SK-N-SH (cell line): ENCODE measurements at regions not wholly inside any gene's neighbourhood (a gene's known extent, or its start where the extent isn't known, plus 50 kb on each side); places are given as distances from the start of the nearest gene placed in this dataset.

Experiments
- CTCF ChIA-PET: fragments of 300-600, 350-600 bp; formaldehyde crosslinking; extraction: SDS; loops from one replicate; lab custom pipeline; 2021; lab: Yijun Ruan, JAX
- POLR2A ChIA-PET: fragments of 350-600 bp; sonication (Branson Sonifier 250); formaldehyde crosslinking; extraction: SDS; loops from one replicate; lab custom pipeline; 2020; ENCODE audit warnings: antibody characterized with exemption, inconsistent platforms; lab: Yijun Ruan, JAX
- DNase-seq: peaks from one replicate; pipeline ENCODE4 v3.0.0; 2012
- H2AFZ ChIP-seq: fragments of 200-600 bp; sonication (generic); 2 replicates; pipeline ENCODE4 v1.8.1; 2016; ENCODE audit warnings: antibody characterized with exemption, mild to moderate bottlenecking, low read depth
- H3F3A ChIP-seq: fragments of 200-600 bp; sonication (generic); replicated peaks from 2 replicates; pipeline ENCODE3; 2016; ENCODE audit warnings: antibody characterized with exemption, mild to moderate bottlenecking; ENCODE audit not compliant: insufficient read depth
- H3K27ac ChIP-seq, 2 experiments: fragments of 200-500 bp in 1 of 2; fragments of 200-600 bp in 1 of 2; sonication (Bioruptor generic) in 1 of 2; sonication (generic), shearing (Covaris generic) in 1 of 2; 2 replicates each; pipeline versions ENCODE4 v1.5.1 to v1.6.1; 2014 to 2016; ENCODE audit warnings: low read depth in 2 of 2, inconsistent platforms in 1 of 2, low read length in 1 of 2, mild to moderate bottlenecking in 1 of 2, mixed read lengths in 1 of 2
- H3K27me3 ChIP-seq: fragments of 200-600 bp; sonication (generic), shearing (Covaris generic); 2 replicates; pipeline ENCODE4 v1.6.1; 2016; ENCODE audit warnings: mixed run types; ENCODE audit not compliant: insufficient read depth
- H3K36me3 ChIP-seq, 2 experiments: fragments of 200-500 bp in 1 of 2; fragments of 200-600 bp in 1 of 2; sonication (Bioruptor generic) in 1 of 2; sonication (generic) in 1 of 2; replicated peaks in 1 of 2; 2 replicates each; pipeline versions ENCODE3 to v1.5.1; 2014 to 2016; ENCODE audit warnings: low read length in 1 of 2, mild to moderate bottlenecking in 1 of 2; ENCODE audit not compliant: insufficient read depth in 2 of 2, control insufficient read depth in 1 of 2
- H3K4me1 ChIP-seq, 2 experiments: fragments of 200-500 bp in 1 of 2; fragments of 200-600 bp in 1 of 2; sonication (Bioruptor generic) in 1 of 2; sonication (generic), shearing (Covaris generic) in 1 of 2; 2 replicates each; pipeline versions ENCODE4 v1.5.1 to v1.6.1; 2014 to 2016; ENCODE audit warnings: low read depth in 1 of 2, low read length in 1 of 2, mixed run types in 1 of 2; ENCODE audit not compliant: insufficient read depth in 2 of 2, control insufficient read depth in 1 of 2
- H3K4me2 ChIP-seq: fragments of 200-600 bp; sonication (generic), shearing (Covaris generic); 2 replicates; pipeline ENCODE4 v1.6.1; 2017; ENCODE audit warnings: mixed run types
- H3K4me3 ChIP-seq, 2 experiments: fragments of 200-500 bp in 1 of 2; fragments of 200-600 bp in 1 of 2; sonication (Bioruptor generic) in 1 of 2; sonication (generic), shearing (Covaris generic) in 1 of 2; 2 replicates each; pipeline versions ENCODE4 v1.5.1 to v1.8.1; 2014 to 2016; ENCODE audit warnings: low read depth in 2 of 2, inconsistent platforms in 1 of 2, low read length in 1 of 2, mild to moderate bottlenecking in 1 of 2, mixed read lengths in 1 of 2, moderate library complexity in 1 of 2
- H3K79me2 ChIP-seq: fragments of 200-600 bp; sonication (generic); 2 replicates; pipeline ENCODE4 v1.8.1; 2017; ENCODE audit warnings: mild to moderate bottlenecking; ENCODE audit not compliant: insufficient read depth
- H3K9ac ChIP-seq: fragments of 200-600 bp; sonication (generic); 2 replicates; pipeline ENCODE4 v1.6.1; 2017; ENCODE audit warnings: mixed run types
- H3K9me2 ChIP-seq: fragments of 200-600 bp; sonication (generic); 2 replicates; pipeline ENCODE4 v1.6.1; 2017; ENCODE audit warnings: mixed run types
- H3K9me3 ChIP-seq: fragments of 200-600 bp; sonication (generic); 2 replicates; pipeline ENCODE4 v1.6.1; 2017; ENCODE audit warnings: mixed run types, mild to moderate bottlenecking, moderate library complexity
- H4K20me1 ChIP-seq: fragments of 200-600 bp; sonication (generic); 2 replicates; pipeline ENCODE4 v1.6.1; 2017; ENCODE audit warnings: mild to moderate bottlenecking, mixed run types; ENCODE audit not compliant: insufficient read depth
- ELF1 ChIP-seq: IDR thresholded peaks from 2 replicates; pipeline ENCODE4 v1.4.0; 2012
- EP300 ChIP-seq, 2 experiments: IDR thresholded peaks; 2 replicates each; pipeline versions ENCODE4 v1.4.0 to v1.6.1; 2012; ENCODE audit warnings: borderline replicate concordance in 1 of 2, low read depth in 1 of 2, low read length in 1 of 2
- EZH2phosphoT487 ChIP-seq: fragments of 200-600 bp; sonication (generic); IDR thresholded peaks from 2 replicates; pipeline ENCODE4 v1.6.1; 2017; ENCODE audit warnings: low read depth, mixed run types, mild to moderate bottlenecking, antibody characterized with exemption, moderate library complexity, borderline replicate concordance
- FOSL2 ChIP-seq: IDR thresholded peaks from 2 replicates; pipeline ENCODE4 v1.4.0; 2012; ENCODE audit warnings: low read depth, mild to moderate bottlenecking, moderate library complexity, borderline replicate concordance
- FOXJ3 ChIP-seq: sonication (generic); formaldehyde crosslinking; IDR thresholded peaks from 2 replicates; pipeline ENCODE4 v1.5.1; 2020; ENCODE audit warnings: mild to moderate bottlenecking, missing genetic modification reagents
- GABPA ChIP-seq: IDR thresholded peaks from 2 replicates; pipeline ENCODE4 v1.4.0; 2012; ENCODE audit warnings: low read depth, mild to moderate bottlenecking
- JUND ChIP-seq: IDR thresholded peaks from 2 replicates; pipeline ENCODE4 v1.4.0; 2012
- MEF2A ChIP-seq: IDR thresholded peaks from 2 replicates; pipeline ENCODE4 v1.4.0; 2012; ENCODE audit warnings: low read depth, borderline replicate concordance
- MXI1 ChIP-seq: IDR thresholded peaks from 2 replicates; pipeline ENCODE4 v1.6.1; 2012; ENCODE audit warnings: mild to moderate bottlenecking, low read depth, low read length, improper control_type of control experiment
- NFIC ChIP-seq: IDR thresholded peaks from 2 replicates; pipeline ENCODE4 v1.4.0; 2012; ENCODE audit warnings: borderline replicate concordance
- POLR2AphosphoS5 ChIP-seq: IDR thresholded peaks from 2 replicates; pipeline ENCODE4 v1.6.1; 2012; ENCODE audit warnings: low read depth, low read length
- RAD21 ChIP-seq: IDR thresholded peaks from 2 replicates; pipeline ENCODE4 v1.6.1; 2012; ENCODE audit warnings: mild to moderate bottlenecking, low read length
- RFX5 ChIP-seq: IDR thresholded peaks from 2 replicates; pipeline ENCODE4 v1.6.1; 2012; ENCODE audit warnings: mild to moderate bottlenecking, improper control_type of control experiment, low read length
- SIN3A ChIP-seq: IDR thresholded peaks from 2 replicates; pipeline ENCODE4 v1.6.1; 2012; ENCODE audit warnings: low read depth, mild to moderate bottlenecking, low read length, moderate library complexity, borderline replicate concordance
- SMC3 ChIP-seq: IDR thresholded peaks from 2 replicates; pipeline ENCODE4 v1.6.1; 2012; ENCODE audit warnings: low read depth, low read length, improper control_type of control experiment
- TAF1 ChIP-seq: IDR thresholded peaks from 2 replicates; pipeline ENCODE4 v1.6.1; 2012; ENCODE audit warnings: low read depth, mild to moderate bottlenecking, low read length, moderate library complexity, borderline replicate concordance
- TCF12 ChIP-seq: IDR thresholded peaks from 2 replicates; pipeline ENCODE4 v1.4.0; 2012
- YY1 ChIP-seq: IDR thresholded peaks from 2 replicates; pipeline ENCODE4 v1.4.0; 2012; ENCODE audit warnings: low read depth, mild to moderate bottlenecking
- WGBS: methylation state at CpG from one replicate; pipeline ENCODE4 v1.1.6; 2017; ENCODE audit warnings: low lambda C conversion rate; 5-methylcytosine and 5-hydroxymethylcytosine counted together
- TF ChIP-seq, protein P1 (sequence below): IDR thresholded peaks from 2 replicates; pipeline ENCODE4 v1.4.0; 2012; ENCODE audit warnings: low read depth, borderline replicate concordance
- TF ChIP-seq, protein P2 (sequence below): IDR thresholded peaks from 2 replicates; pipeline ENCODE4 v1.4.0; 2012; ENCODE audit warnings: low read depth, borderline replicate concordance
- TF ChIP-seq, protein P3 (sequence below): fragments of 150-350 bp; IDR thresholded peaks from 2 replicates; pipeline ENCODE4 v1.6.1; 2017; ENCODE audit warnings: antibody characterized with exemption, low read length, low read depth, borderline replicate concordance
- TF ChIP-seq, protein P4 (sequence below): fragments of 150-350 bp; IDR thresholded peaks from 2 replicates; pipeline ENCODE4 v1.6.1; 2016; ENCODE audit warnings: mild to moderate bottlenecking, low read depth, low read length

DNA sequence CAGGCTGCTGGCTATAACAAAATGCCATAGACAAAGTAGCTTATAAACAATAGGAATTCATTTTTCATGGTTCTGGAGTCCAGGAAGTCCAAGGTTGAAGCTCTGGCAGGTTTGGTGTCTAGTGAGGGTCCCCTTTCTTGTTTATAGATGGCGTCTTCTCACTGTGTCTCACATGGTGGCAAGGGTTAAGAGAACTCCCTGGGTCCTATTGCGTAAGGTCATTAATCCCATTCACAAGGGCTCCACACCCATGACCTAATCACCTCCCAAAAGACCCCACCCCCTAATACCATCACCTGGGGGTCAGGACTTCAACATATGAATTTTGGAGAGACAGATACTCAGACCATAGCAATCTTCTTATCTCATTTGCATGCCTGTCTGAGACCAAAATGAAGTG is 108.9 kb upstream of the USP25 start:
- no peaks in the 10 kb centered on the region for H3K9me2 ChIP-seq
- no peaks in the 10 kb centered on the region for H3K79me2 ChIP-seq
- no peaks in the 10 kb centered on the region for H3K9me3 ChIP-seq
- no peaks in the 10 kb centered on the region for H3K36me3 ChIP-seq
- no peak overlapping the region for H3K27ac ChIP-seq
- H3K9ac ChIP-seq: no peak overlapping the region
- no peak overlapping the region for H3K4me2 ChIP-seq
- H3F3A ChIP-seq: no peaks in the 10 kb centered on the region
- no peak for TF ChIP-seq FOXJ3 (CRISPR knock-in tag)
- no peak for TF ChIP-seq TAF1
- TF ChIP-seq TCF12: no peak
- TF ChIP-seq, protein P1, sequence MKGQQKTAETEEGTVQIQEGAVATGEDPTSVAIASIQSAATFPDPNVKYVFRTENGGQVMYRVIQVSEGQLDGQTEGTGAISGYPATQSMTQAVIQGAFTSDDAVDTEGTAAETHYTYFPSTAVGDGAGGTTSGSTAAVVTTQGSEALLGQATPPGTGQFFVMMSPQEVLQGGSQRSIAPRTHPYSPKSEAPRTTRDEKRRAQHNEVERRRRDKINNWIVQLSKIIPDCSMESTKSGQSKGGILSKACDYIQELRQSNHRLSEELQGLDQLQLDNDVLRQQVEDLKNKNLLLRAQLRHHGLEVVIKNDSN: no peak
- TF ChIP-seq JUND: no peak
- TF ChIP-seq EP300 (IDR thresholded peaks at IDR 0.05; ENCODE audit: borderline replicate concordance in 1 of 2, low read depth in 1 of 2, low read length in 1 of 2): no peak
- TF ChIP-seq RAD21: no peak
- no peak for TF ChIP-seq GABPA
- TF ChIP-seq RFX5: no peak
- TF ChIP-seq, protein P2, sequence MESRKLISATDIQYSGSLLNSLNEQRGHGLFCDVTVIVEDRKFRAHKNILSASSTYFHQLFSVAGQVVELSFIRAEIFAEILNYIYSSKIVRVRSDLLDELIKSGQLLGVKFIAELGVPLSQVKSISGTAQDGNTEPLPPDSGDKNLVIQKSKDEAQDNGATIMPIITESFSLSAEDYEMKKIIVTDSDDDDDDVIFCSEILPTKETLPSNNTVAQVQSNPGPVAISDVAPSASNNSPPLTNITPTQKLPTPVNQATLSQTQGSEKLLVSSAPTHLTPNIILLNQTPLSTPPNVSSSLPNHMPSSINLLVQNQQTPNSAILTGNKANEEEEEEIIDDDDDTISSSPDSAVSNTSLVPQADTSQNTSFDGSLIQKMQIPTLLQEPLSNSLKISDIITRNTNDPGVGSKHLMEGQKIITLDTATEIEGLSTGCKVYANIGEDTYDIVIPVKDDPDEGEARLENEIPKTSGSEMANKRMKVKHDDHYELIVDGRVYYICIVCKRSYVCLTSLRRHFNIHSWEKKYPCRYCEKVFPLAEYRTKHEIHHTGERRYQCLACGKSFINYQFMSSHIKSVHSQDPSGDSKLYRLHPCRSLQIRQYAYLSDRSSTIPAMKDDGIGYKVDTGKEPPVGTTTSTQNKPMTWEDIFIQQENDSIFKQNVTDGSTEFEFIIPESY: no peak
- TF ChIP-seq SMC3: no peak
- no peak for TF ChIP-seq YY1
- TF ChIP-seq, protein P3, sequence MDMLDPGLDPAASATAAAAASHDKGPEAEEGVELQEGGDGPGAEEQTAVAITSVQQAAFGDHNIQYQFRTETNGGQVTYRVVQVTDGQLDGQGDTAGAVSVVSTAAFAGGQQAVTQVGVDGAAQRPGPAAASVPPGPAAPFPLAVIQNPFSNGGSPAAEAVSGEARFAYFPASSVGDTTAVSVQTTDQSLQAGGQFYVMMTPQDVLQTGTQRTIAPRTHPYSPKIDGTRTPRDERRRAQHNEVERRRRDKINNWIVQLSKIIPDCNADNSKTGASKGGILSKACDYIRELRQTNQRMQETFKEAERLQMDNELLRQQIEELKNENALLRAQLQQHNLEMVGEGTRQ: no peak
- TF ChIP-seq ELF1: no peak
- DNase-seq: no peak
- H3K27me3 ChIP-seq: no peaks in the 10 kb centered on the region
- no peak overlapping the region for H3K4me3 ChIP-seq
- ChIA-PET POLR2A (no interaction called here), CTCF (no interaction called here)
- H2AFZ ChIP-seq: no peak overlapping the region
- no peaks in the 10 kb centered on the region for H4K20me1 ChIP-seq
- WGBS: 56% methylated on average over 2 of the region's 2 CpGs
- H3K4me1 ChIP-seq: no peaks in the 10 kb centered on the region; a peak in 1 of 4 replicates

DNA sequence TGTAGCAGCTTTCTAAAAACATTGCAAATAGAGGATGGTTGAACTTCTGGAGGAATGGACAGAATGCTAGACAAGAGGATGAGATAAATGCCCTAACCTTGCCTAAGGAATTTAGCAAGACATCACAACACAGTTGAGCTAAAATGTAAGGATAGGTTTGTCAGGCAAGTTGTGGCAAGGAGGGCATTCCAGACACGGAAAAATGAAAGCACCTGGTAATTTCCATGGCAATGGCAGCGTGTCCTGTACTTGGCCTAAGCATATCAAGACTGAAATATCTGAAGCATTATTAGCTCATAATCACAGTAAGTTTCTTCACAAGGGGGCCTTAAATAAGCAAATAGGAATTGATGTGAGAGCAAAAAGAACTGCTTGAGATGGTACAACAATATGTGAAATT is 105.1 kb upstream of the USP25 start:
- H4K20me1 ChIP-seq: no peaks in the 10 kb centered on the region
- no peaks in the 10 kb centered on the region for H3K79me2 ChIP-seq
- WGBS: 53% methylated on average over 2 of the region's 2 CpGs
- POLR2A ChIA-PET: no interaction called here
- H3K36me3 ChIP-seq: no peaks in the 10 kb centered on the region
- no peak overlapping the region for H2AFZ ChIP-seq
- H3K4me1 ChIP-seq: no peaks in the 10 kb centered on the region
- H3K9me3 ChIP-seq: no peaks in the 10 kb centered on the region
- DNase-seq: no peak
- no peak overlapping the region for H3K9ac ChIP-seq
- CTCF ChIA-PET: interaction anchor here (0.8 to 1.1 kb wide), 2 partner anchors 10 to 103 kb away, joined by 3 read pairs; no protein-coding TSS in a partner anchor
- H3K9me2 ChIP-seq: no peaks in the 10 kb centered on the region
- no peaks in the 10 kb centered on the region for H3K27me3 ChIP-seq
- H3K27ac ChIP-seq: no peak overlapping the region
- no peak overlapping the region for H3K4me2 ChIP-seq
- H3K4me3 ChIP-seq: no peak overlapping the region
- H3F3A ChIP-seq: no peaks in the 10 kb centered on the region
- TF ChIP-seq EZH2phosphoT487 (no peak), MXI1 (no peak), RFX5 (no peak), MEF2A (no peak), FOXJ3 (CRISPR knock-in tag) (no peak), FOSL2 (no peak), ELF1 (no peak), POLR2AphosphoS5 (no peak), NFIC (no peak), SIN3A (no peak)
- TF ChIP-seq, protein P4, sequence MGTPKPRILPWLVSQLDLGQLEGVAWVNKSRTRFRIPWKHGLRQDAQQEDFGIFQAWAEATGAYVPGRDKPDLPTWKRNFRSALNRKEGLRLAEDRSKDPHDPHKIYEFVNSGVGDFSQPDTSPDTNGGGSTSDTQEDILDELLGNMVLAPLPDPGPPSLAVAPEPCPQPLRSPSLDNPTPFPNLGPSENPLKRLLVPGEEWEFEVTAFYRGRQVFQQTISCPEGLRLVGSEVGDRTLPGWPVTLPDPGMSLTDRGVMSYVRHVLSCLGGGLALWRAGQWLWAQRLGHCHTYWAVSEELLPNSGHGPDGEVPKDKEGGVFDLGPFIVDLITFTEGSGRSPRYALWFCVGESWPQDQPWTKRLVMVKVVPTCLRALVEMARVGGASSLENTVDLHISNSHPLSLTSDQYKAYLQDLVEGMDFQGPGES: no peak
- TF ChIP-seq, protein P3: no peak
